Hepatocyte (in vitro differentiated cells): ENCODE measurements at regions not wholly inside any gene's neighbourhood (a gene's known extent, or its start where the extent isn't known, plus 50 kb on each side); places are given as distances from the start of the nearest gene placed in this dataset.

Experiments used
- DNase-seq: peaks from one replicate; pipeline ENCODE4 v3.0.0-alpha.2; 2016; ENCODE audit warnings: low spot score
- H2AFZ ChIP-seq: fragments of 200-600 bp; sonication (generic); 2 replicates; pipeline ENCODE4 v1.6.0; 2016; ENCODE audit warnings: antibody characterized with exemption, mild to moderate bottlenecking
- H3K27ac ChIP-seq: fragments of 200-600 bp; sonication (generic); 2 replicates; pipeline ENCODE4 v1.5.1; 2016; ENCODE audit warnings: mild to moderate bottlenecking
- H3K27me3 ChIP-seq: fragments of 200-600 bp; sonication (generic); 2 replicates; pipeline ENCODE4 v1.6.1; 2016
- H3K36me3 ChIP-seq: fragments of 200-600 bp; sonication (generic); replicated peaks from 2 replicates; pipeline ENCODE4 v1.5.1; 2016; ENCODE audit warnings: low read depth; ENCODE audit not compliant: insufficient read depth
- H3K4me1 ChIP-seq: fragments of 200-600 bp; sonication (generic); 2 replicates; pipeline ENCODE4 v1.5.1; 2016; ENCODE audit warnings: mild to moderate bottlenecking, moderate library complexity; ENCODE audit not compliant: insufficient read depth
- H3K4me2 ChIP-seq: fragments of 200-600 bp; sonication (generic); 2 replicates; pipeline ENCODE4 v1.6.0; 2016
- H3K4me3 ChIP-seq: fragments of 200-600 bp; sonication (generic); 2 replicates; pipeline ENCODE4 v1.5.1; 2016; ENCODE audit warnings: mild to moderate bottlenecking
- H3K79me2 ChIP-seq: fragments of 200-600 bp; sonication (generic); 2 replicates; pipeline ENCODE4 v1.6.0; 2017; ENCODE audit warnings: mild to moderate bottlenecking
- H3K9me2 ChIP-seq: fragments of 200-600 bp; sonication (generic); replicated peaks from 2 replicates; pipeline ENCODE4 v1.6.0; 2017; ENCODE audit warnings: mild to moderate bottlenecking; ENCODE audit not compliant: insufficient read depth
- H3K9me3 ChIP-seq: fragments of 200-600 bp; sonication (generic); 2 replicates; pipeline ENCODE4 v1.5.1; 2016; ENCODE audit warnings: low read depth, mild to moderate bottlenecking
- H4K20me1 ChIP-seq: fragments of 200-600 bp; sonication (generic); 2 replicates; pipeline ENCODE4 v1.6.0; 2016; ENCODE audit warnings: mild to moderate bottlenecking; ENCODE audit not compliant: insufficient read depth, poor library complexity, severe bottlenecking
- CTCF ChIP-seq: fragments of 200-600 bp; sonication (generic); IDR thresholded peaks from 2 replicates; pipeline ENCODE4 v1.5.1; 2016; ENCODE audit warnings: antibody characterized with exemption, mild to moderate bottlenecking; ENCODE audit not compliant: poor library complexity
- EZH2 ChIP-seq: fragments of 200-600 bp; sonication (generic); IDR thresholded peaks from 2 replicates; pipeline ENCODE4 v1.6.1; 2016; ENCODE audit warnings: antibody characterized with exemption, mild to moderate bottlenecking, borderline replicate concordance
- EZH2phosphoT487 ChIP-seq: fragments of 200-600 bp; sonication (generic); IDR thresholded peaks from one replicate; pipeline ENCODE4 v1.6.1; 2018; ENCODE audit warnings: antibody characterized with exemption, mild to moderate bottlenecking, low read depth, moderate library complexity; ENCODE audit not compliant: unreplicated experiment, severe bottlenecking
- WGBS: methylation state at CpG from one replicate; pipeline ENCODE4 v1.1.6; 2016; ENCODE audit warnings: low lambda C conversion rate; ENCODE audit errors: missing lambda C conversion rate; 5-methylcytosine and 5-hydroxymethylcytosine counted together

GRCh38 chr17:73976147-73976546, 227.3 kb upstream of the RPL38 start:
- no peak overlapping the region for H3K4me2 ChIP-seq
- no peak overlapping the region for H3K27ac ChIP-seq
- DNase-seq = no peak
- WGBS = 65% methylated on average over 1 of the region's 1 CpG
- H3K79me2 ChIP-seq = no peaks in the 10 kb centered on the region
- H3K9me3 ChIP-seq = no peaks in the 10 kb centered on the region
- TF ChIP-seq EZH2 = no peak
- TF ChIP-seq EZH2phosphoT487 = no peak
- TF ChIP-seq CTCF = no peak
- H2AFZ ChIP-seq = no peak overlapping the region
- H4K20me1 ChIP-seq = no peaks in the 10 kb centered on the region
- H3K4me1 ChIP-seq = no peaks in the 10 kb centered on the region
- H3K36me3 ChIP-seq = no peaks in the 10 kb centered on the region
- no peak overlapping the region for H3K4me3 ChIP-seq
- H3K27me3 ChIP-seq = peaks cover 7% of the 10 kb centered on the region
- H3K9me2 ChIP-seq = no peaks in the 10 kb centered on the region

- Histone ChIP-seq H3K27ac (no peak overlapping the region), H2AFZ (no peak overlapping the region), H3K4me2 (no peak overlapping the region), H3K4me3 (no peak overlapping the region), H3K79me2 (no peaks in the 10 kb centered on the region), H3K9me3 (no peaks in the 10 kb centered on the region), H4K20me1 (no peaks in the 10 kb centered on the region), H3K27me3 (peaks cover 3% of the 10 kb centered on the region), H3K36me3 (no peaks in the 10 kb centered on the region), H3K9me2 (no peaks in the 10 kb centered on the region), H3K4me1 (no peaks in the 10 kb centered on the region)
- DNase-seq = no peak
- no peak for TF ChIP-seq EZH2phosphoT487
- no peak for TF ChIP-seq CTCF
- TF ChIP-seq EZH2 = no peak
- WGBS = 80% methylated on average over 19 of the region's 19 CpGs
Observed at GRCh38 chr17:73976676-73977521, 226.6 kb upstream of the RPL38 start.

GRCh38 chr17:73980517-73980916, 223.0 kb upstream of the RPL38 start:
- TF ChIP-seq EZH2phosphoT487 = no peak
- DNase-seq = no peak
- Histone ChIP-seq H3K4me3 (no peak overlapping the region), H3K4me2 (no peak overlapping the region), H3K27me3 (peaks cover 3% of the 10 kb centered on the region), H3K36me3 (no peaks in the 10 kb centered on the region), H2AFZ (no peak overlapping the region), H3K4me1 (no peaks in the 10 kb centered on the region), H4K20me1 (no peaks in the 10 kb centered on the region), H3K9me3 (no peaks in the 10 kb centered on the region), H3K9me2 (no peaks in the 10 kb centered on the region), H3K27ac (no peak overlapping the region), H3K79me2 (no peaks in the 10 kb centered on the region)
- 80% methylated on average over 3 of the region's 3 CpGs for WGBS

GRCh38 chr17:73982871-73983270, 220.6 kb upstream of the RPL38 start:
- no peaks in the 10 kb centered on the region for H3K9me3 ChIP-seq
- WGBS = 85% methylated on average over 8 of the region's 8 CpGs
- H3K4me2 ChIP-seq = no peak overlapping the region
- no peaks in the 10 kb centered on the region for H3K4me1 ChIP-seq
- H3K9me2 ChIP-seq = no peaks in the 10 kb centered on the region
- DNase-seq = no peak
- no peak overlapping the region for H2AFZ ChIP-seq
- no peaks in the 10 kb centered on the region for H4K20me1 ChIP-seq
- no peak overlapping the region for H3K4me3 ChIP-seq
- H3K27ac ChIP-seq = no peak overlapping the region
- no peaks in the 10 kb centered on the region for H3K79me2 ChIP-seq
- TF ChIP-seq CTCF = no peak
- no peak for TF ChIP-seq EZH2
- no peak for TF ChIP-seq EZH2phosphoT487
- no peaks in the 10 kb centered on the region for H3K36me3 ChIP-seq
- H3K27me3 ChIP-seq = peaks cover 3% of the 10 kb centered on the region
